ENCODE measurements at regions not wholly inside any gene's neighbourhood (a gene's known extent, or its start where the extent isn't known, plus 50 kb on each side); places are given as distances from the start of the nearest gene placed in this dataset.

DNA sequence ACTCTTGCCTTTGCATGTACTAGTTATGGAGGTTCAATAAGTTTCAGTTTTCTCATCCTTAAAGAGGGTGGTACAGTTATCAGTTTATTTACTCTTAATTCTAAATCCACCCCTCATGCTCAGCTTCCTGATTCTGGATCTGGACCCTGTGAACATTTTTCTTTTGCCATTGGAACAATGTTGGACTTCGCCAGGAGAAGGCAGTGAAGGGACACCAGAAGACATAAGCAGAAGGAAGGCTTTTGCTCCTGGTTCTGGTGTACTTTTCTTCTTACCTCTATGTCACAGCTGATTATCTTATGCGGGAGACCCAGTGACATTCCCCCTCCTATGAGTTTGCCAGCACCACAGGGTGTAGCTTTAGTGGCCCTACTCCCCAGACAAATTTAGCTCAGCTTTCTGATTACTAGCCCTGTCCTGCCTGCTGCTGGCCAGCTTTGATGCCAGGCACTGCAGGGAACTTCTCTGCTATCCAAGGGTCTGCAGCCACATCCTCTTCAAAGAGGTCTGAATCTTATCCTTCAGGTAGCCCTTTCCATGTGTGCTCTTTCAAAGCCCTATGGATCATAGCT is 466.3 kb upstream of the EPHA3 start:
- TF ChIP-seq ELF4 (IDR thresholded peaks at IDR 0.05) (no peak), BHLHE40 (IDR thresholded peaks at IDR 0.05; ENCODE audit: borderline replicate concordance) (no peak)

All from HEK293T (cell line).